GM10847 (cell line): ENCODE measurements at regions not wholly inside any gene's neighbourhood (a gene's known extent, or its start where the extent isn't known, plus 50 kb on each side); places are given as distances from the start of the nearest gene placed in this dataset.

Source experiments
- POLR2A ChIP-seq: IDR thresholded peaks from 2 replicates; pipeline ENCODE4 v1.6.1; 2011; ENCODE audit not compliant: insufficient read length; ENCODE audit errors: extremely low read depth

DNA sequence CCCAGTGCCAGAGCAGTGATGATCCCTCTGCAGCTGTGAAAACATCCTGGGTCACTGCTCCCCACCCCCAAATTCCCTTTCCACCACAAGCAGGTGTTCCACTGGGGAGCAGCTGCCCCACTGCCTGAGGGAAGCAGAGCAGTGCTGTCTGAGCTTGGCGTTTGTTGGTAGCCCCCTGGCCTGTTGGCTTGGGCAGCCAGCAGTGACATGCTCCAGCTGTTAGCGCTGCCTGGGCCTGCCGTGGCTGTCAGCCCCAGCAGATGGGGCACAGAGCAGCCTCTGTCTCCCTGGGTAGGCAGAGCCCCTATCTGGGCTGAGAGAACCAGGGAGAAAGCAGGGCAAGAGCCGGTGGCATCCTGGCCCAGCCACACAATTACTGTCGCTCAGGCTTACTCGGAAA lies 247.7 kb downstream of the GLI2 start:
- TF ChIP-seq POLR2A: no peak

DNA sequence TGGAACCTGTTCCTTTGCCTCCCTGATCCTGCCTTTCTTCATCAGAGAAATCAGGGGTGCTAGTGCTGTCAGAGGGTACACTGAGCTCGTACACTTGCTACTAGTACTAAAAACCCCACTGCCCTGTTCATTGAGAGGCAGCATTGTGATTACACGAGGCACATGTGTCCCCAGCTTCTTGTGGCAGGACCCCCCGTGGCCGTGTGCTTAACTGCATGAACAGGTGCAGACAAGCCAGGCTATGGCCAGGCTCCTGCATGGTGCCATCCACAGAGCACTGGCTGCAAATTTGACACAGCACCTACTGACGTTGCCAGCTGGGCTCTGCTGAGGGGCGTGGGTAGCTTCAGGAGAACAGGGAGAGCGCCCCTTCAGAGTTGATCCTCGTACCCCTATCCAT lies 248.4 kb downstream of the GLI2 start:
- TF ChIP-seq POLR2A: no peak

DNA sequence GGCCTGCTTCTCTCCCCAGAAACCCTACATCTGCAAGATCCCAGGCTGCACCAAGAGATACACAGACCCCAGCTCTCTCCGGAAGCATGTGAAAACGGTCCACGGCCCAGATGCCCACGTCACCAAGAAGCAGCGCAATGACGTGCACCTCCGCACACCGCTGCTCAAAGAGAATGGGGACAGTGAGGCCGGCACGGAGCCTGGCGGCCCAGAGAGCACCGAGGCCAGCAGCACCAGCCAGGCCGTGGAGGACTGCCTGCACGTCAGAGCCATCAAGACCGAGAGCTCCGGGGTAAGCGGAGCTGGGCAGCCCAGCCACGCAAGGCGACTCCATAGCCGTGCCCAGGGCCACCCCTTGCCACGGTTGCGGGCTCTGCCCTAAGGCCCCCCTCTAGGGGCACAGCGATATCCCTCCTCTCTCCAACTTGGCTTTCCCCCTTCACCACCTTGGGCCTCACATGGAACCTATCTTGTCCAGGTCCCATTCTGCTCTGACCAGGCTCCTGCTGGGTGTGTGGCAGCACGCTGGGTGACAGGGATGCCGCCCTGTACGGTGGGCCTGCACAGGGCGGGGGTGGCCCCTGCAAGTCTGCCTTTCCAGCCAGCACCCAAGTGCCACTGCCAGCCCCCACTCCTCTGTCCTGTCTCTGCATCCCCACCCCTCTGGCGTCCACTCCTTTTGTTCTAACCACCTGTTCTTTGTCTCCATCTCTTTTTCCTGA lies 248.9 kb downstream of the GLI2 start:
- TF ChIP-seq POLR2A: no peak

DNA sequence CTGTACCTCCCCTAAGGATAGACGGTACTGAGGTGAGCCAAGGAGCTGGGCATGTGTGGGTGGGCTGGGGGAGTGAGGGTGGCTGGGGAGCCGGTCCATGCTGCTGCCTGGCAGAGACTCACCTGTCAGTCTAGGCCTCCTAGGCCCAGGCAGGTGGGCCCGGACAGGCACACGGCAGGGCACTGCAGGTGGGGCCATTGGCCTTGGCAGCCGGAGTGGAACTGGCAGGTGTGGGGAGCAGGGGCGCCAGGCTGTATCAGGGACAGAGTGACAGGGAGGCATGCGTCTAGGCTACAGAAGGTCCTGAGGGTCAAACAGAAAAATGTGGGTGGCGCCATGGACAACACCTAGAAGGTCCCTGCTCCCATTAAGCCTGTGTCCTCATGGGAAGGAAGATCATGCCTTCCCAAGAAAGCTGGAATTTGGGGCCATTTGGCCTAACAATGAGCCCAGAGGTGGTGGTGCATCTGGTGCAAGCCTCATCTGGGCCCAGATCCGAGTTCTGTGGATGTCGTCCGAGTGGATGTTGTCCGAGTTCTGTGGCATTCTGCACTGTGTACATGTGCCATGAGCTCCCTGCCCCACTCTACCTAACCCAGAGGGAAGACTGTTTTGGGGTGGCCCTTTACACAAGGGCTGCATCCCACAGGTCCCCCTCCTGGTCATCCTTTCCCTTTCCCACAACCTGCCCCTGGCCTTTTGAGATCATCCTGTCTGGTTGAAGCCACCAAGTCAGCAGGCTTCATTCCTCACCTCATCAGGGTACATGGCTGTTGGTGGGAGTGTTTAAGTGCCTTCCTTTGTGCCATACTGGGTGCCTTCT lies 249.7 kb downstream of the GLI2 start:
- no peak for TF ChIP-seq POLR2A

GRCh38 chr2:120985997-120986651 lies 250.5 kb downstream of the GLI2 start:
- TF ChIP-seq POLR2A: no peak

- TF ChIP-seq POLR2A: no peak
Observed at GRCh38 chr2:120986898-120987650, 251.4 kb downstream of the GLI2 start.

- TF ChIP-seq POLR2A: no peak
Observed at GRCh38 chr2:120988051-120988699, 252.5 kb downstream of the GLI2 start.

GRCh38 chr2:120988700-120989511 lies 253.2 kb downstream of the GLI2 start:
- TF ChIP-seq POLR2A: no peak

DNA sequence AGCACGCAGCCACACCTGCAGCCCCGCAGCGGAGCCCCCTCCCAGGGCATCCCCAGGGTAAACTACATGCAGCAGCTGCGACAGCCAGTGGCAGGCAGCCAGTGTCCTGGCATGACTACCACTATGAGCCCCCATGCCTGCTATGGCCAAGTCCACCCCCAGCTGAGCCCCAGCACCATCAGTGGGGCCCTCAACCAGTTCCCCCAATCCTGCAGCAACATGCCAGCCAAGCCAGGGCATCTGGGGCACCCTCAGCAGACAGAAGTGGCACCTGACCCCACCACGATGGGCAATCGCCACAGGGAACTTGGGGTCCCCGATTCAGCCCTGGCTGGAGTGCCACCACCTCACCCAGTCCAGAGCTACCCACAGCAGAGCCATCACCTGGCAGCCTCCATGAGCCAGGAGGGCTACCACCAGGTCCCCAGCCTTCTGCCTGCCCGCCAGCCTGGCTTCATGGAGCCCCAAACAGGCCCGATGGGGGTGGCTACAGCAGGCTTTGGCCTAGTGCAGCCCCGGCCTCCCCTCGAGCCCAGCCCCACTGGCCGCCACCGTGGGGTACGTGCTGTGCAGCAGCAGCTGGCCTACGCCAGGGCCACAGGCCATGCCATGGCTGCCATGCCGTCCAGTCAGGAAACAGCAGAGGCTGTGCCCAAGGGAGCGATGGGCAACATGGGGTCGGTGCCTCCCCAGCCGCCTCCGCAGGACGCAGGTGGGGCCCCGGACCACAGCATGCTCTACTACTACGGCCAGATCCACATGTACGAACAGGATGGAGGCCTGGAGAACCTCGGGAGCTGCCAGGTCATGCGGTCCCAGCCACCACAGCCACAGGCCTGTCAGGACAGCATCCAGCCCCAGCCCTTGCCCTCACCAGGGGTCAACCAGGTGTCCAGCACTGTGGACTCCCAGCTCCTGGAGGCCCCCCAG lies 254.1 kb downstream of the GLI2 start:
- no peak for TF ChIP-seq POLR2A

DNA sequence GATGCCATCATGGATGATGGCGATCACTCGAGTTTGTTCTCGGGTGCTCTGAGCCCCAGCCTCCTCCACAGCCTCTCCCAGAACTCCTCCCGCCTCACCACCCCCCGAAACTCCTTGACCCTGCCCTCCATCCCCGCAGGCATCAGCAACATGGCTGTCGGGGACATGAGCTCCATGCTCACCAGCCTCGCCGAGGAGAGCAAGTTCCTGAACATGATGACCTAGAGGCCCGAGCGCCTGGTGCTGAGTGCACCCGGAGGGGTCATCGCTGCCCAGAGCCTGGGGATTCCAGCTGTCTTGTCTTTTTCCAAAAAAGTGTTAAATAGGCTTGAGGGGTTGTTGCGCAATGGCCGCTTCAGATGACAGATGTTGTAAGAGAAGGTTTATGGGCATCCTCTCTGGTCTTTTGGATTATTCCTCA lies 254.8 kb downstream of the GLI2 start:
- TF ChIP-seq POLR2A: no peak

DNA sequence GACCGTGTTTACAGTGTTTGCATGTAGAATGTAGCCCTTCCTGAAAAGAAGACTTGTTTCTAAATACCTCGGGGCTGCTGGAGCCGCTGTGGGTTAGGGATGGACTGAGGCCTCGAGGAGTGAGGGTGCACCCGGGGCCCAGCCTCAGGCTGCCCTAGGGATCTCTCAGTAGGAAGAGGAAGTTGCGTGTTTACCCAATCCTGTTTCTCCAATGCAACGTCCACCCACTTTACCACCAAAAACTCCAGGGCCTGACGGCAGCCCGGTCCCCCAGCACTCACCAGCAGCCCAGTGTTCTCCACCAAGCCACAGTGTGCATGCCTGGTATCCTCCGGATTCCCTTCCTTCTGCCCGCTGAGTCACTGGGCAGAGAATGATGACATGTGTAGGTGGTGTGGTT lies 255.8 kb downstream of the GLI2 start:
- no peak for TF ChIP-seq POLR2A

- TF ChIP-seq POLR2A: no peak
Observed at GRCh38 chr2:120992791-120993555, 257.3 kb downstream of the GLI2 start.
